HG03521 (cell line): ENCODE measurements at regions not wholly inside any gene's neighbourhood (a gene's known extent, or its start where the extent isn't known, plus 50 kb on each side); places are given as distances from the start of the nearest gene placed in this dataset.
"Not testable (repeated sequence)": the region's sequence is repeated elsewhere in the genome, so short reads cannot be mapped to it uniquely, and the experiment has no call there.

Experiments used
- ATAC-seq: cut with Tn5 transposase; IDR thresholded peaks from one replicate; pipeline ENCODE4 v1.9.1; 2021; ENCODE audit warnings: mild to moderate bottlenecking, moderate library complexity; ENCODE audit not compliant: unreplicated experiment

DNA sequence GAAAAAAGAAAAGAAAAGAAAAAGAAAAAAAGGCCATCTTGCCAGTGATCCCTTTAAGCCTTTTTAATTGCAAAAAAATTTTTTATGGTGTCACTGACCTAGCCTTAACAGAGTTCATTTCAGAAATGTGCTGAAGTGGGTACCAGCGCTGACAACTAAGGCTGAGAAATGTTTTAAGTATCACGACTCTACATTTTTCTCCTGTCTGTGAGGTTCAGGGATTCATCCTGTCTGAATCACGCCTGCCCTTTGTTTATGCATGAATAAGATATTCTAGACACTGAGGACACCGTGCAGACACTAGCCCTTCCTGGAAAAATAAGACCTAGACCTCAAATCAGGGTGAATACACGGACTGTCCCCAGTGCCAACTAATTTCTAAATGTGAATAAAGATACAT is 154.4 kb upstream of the NOCT start:
- no peak for ATAC-seq

DNA sequence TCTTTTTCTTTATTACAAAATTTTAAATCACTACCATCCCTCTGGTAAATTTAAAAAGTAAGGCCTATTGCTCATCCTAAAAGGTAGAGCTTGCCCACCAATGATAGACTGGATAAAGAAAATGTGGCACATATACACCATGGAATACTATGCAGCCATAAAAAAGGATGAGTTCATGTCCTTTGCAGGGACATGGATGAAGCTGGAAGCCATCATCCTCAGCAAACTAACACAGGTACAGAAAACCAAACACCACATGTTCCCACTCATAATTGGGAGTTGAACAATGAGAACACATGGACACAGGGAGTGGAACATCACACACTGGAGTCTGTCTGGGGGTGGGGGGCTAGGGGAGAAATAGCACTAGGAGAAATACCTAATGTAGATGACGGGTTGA is 155.2 kb upstream of the NOCT start:
- not testable (repeated sequence) for ATAC-seq

DNA sequence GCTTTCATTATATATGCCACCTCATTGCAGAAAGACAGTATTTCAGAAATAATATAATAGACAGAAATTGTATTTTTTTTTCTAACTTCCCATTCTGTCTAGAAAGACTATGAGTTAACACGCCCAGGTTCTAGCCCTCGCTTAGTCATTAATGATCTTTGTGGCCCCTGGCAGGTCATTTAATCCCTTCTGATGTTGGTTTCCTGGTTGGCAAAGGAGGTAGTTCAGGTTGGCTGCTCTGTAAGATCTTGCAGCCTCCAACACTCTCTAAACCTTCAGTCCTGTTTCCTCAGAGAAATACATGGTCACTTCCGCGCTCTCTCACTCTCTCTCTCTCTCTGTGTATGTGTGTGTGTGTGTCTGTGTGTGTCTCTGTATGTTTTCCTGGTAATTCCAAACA is 156.3 kb upstream of the NOCT start:
- ATAC-seq: no peak

DNA sequence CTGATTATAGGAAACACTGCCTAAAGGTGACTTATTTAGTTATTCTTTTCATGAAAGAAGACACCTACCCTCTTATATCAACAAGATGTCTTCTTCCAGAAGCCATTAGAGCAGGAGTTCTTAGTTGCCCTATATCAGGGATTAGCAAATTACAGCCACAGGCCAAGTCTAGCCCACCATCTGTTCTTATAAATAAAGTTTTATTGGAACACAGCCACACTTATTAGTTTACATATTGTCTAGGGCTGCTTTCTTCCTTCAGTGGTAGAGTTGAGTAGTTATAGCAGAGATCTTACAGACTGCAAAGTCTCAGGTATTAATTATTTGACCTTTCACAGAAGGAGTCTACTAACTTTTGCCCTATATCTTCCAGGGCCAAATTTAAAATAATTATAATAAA is 157.2 kb upstream of the NOCT start:
- no peak for ATAC-seq

DNA sequence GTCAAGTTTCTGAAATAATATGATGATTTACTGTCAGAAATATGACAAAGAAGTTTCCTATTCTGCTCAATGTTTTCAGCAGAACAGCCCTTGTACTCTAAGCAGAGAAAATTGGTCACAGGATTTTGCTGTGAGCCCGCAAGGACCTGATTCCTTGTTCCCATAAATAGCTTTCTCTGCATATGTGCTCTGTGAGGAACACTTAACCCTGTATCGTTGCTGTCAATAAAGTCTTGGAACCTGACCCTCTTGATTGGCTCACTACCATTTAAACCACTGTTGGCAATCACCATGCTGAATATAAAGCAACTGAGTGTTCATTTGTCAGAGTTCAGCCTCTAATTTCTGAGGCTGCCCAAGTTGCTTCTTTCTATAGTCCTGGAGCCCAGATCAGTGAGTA is 158.2 kb upstream of the NOCT start:
- ATAC-seq: no peak

GRCh38 chr4:138852681-138853080 is 162.9 kb upstream of the NOCT start:
- no peak for ATAC-seq

GRCh38 chr4:138851391-138852335 is 163.9 kb upstream of the NOCT start:
- no peak for ATAC-seq

- no peak for ATAC-seq
These were observed 169.9 kb upstream of the NOCT start for GRCh38 chr4:138845664-138846063.

GRCh38 chr4:138845054-138845453 is 170.5 kb upstream of the NOCT start:
- no peak for ATAC-seq

DNA sequence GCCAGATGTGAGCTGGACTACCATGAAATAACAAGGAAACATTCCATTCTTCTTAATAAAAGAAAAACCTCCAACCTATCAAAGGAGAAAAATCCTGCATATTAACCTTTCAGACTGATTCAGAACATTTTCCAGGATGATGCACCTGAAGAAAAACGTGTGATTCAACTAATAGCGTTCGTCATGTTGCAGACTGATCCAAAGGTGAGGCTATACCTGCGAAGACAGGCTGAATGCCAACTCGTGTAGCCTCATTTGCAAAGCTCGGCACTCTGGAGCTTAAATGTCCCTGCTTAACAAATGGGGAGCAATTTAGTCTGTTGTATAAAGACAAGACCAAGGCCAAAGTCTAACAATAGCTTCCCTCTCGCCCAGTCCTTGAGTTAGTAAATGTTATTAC is 172.0 kb upstream of the NOCT start:
- no peak for ATAC-seq

- no peak for ATAC-seq
These were observed 174.2 kb upstream of the NOCT start for GRCh38 chr4:138841343-138841742.

DNA sequence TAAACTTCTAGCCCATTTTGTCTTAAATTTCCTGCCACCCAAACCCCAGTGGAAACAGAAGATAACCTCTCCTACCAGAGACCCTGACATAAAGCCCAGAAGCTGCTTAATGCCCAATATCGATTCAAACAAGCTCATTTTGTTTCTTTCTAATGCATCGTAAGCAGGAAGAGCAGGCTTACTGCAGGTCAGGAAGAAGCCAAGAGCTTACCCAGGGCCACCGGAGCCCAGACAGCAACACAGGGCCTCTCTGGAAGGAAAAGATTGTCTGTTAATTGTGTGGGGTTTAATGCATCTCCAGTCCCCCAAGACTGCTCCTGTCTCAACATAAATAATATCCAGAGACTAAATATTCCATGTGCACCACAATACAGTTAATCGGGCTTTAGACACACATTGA is 177.3 kb upstream of the NOCT start:
- no peak for ATAC-seq

DNA sequence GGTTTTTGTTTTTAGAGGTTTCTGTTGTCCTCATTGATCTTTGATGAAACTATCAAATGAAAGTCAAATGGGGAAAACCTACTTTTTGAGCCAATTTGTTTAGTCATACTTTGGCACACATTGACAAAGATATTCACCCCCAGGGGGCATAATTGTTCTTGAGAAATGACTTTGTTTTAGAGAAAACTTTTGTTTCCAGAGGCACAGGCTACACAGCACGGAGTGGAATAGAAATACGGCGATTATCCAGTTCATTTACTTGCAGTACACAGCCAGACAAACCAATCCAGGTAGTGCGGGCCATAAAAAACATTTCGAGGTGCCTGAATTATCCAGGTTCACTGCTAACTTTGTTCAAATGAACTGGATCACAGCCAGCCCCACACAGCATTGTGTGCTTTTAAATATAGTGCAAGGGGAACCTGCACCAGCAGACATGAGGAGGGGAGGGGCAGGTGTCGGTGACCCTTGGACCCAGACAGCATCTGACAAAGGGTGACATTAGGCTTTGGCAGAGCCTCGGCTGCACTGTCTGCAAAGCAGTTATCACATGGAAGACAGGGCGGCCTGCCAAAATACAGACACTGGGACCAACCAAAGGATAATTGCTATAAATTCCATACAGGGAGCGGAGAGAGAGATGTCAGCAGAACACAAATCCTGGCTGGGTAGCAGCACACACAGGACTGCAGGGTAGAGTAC is 179.6 kb upstream of the NOCT start:
- ATAC-seq: no peak

DNA sequence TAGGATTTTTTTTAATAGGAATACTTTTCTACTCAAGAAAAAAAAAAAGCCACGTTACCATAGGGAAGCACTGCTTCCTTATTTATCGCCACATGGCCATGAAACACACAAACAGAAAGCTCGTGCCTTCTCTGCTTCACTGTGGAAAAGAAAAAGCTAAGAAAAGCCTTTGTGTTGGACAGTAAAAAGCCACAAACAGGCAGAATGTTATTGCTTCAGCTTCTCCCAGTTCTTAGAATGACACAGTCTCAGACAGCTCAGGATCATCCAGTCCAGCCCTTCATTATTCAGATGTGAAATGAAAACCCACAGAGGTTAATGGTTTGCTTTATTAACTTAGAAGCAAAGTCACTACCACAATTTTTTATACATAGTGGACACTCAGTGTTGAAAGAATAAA is 181.6 kb upstream of the NOCT start:
- no peak for ATAC-seq

GRCh38 chr4:138832563-138832962 is 183.0 kb upstream of the NOCT start:
- no peak for ATAC-seq

DNA sequence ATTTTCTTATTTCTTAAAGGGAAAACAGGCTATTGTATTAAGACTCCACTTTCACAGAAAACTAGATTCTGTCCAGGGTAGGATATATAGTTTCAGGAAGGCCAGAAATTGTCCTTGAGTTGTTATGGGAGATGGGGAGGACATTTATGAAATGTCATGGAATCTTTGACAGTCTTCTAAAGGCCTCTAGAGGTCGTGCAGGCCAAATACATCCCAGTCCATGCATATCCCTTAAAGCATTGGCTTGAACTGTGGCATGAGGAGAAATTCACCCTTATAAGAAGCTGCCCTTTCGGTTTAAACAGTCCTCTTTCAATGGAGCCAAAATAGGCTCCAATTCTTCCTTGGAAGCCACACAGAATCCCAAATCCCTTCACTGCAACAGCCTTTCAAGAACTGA is 183.6 kb upstream of the NOCT start:
- ATAC-seq: no peak

DNA sequence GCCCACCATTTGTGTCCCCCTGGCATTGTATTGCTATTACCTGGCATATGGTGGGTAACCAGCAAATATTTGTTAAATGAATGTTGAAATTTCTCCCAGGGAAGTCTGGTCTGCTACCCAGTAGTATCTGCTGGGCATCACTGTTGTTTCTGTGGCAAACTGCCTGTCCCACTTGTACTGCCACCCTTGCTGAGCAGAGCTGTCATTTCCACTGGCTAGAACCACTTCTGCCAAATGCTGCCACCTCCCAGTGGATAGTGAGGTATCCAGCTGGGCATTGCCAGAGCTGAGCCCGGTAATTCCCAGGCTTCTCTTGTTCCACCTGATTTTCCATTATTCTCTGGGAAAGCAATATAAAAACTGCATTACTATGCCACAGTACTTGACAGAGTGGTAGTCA is 186.7 kb upstream of the NOCT start:
- ATAC-seq: no peak

DNA sequence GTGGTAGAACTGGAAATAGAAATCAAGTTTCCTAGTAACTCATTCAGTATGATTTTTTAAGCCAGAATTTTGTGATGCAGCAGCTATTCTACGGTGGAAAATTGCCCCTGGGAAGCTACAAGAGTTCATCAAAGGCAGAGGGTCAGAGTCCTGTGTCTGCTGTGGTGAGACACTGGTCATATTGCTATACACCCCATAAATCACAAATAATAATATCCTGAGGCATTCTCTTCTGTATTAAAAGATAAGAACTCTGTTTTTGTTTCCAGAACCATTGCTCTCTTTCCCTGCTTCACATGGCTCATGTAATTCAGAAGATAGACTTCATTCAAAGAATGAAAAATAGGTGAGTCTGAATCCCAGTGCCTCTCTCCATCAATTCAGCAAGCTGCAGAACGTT is 188.8 kb upstream of the NOCT start:
- ATAC-seq: no peak

GRCh38 chr4:138826322-138826721 is 189.3 kb upstream of the NOCT start:
- ATAC-seq: no peak

- no peak for ATAC-seq
These were observed 194.2 kb upstream of the NOCT start for GRCh38 chr4:138821331-138821730.

DNA sequence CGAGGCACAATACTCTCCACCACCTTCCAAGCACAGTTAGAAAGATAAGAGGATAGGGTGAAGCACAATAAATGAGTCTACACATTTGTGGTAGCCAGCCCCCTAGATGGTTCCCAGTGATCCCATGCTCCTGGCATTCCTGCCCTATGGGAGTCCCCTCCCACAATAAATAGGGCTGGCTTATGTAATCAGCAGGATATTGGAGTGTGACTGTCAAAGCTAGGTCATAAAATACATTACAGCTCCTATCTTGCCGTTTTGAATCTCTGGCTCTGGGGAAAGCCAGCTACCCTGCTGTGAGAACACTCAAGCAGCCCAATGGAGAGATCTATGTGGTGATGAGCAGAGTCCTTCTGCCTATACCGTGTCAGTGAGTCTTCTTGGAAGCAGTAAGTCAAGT is 198.7 kb upstream of the NOCT start:
- ATAC-seq: no peak

- ATAC-seq: no peak
These were observed 199.8 kb upstream of the NOCT start for GRCh38 chr4:138815811-138816210.
